ENCODE measurements at regions not wholly inside any gene's neighbourhood (a gene's known extent, or its start where the extent isn't known, plus 50 kb on each side); places are given as distances from the start of the nearest gene placed in this dataset.

- no peaks in the 10 kb centered on the region for H3K4me1 ChIP-seq (ENCODE audit: insufficient read depth)
- no peak overlapping the region for H3K4me2 ChIP-seq
- peaks cover 15% of the 10 kb centered on the region for H3K27me3 ChIP-seq
- DNase-seq (ENCODE audit: low spot score), result no peak
- no peaks in the 10 kb centered on the region for H4K20me1 ChIP-seq (ENCODE audit: insufficient read depth, poor library complexity, severe bottlenecking)
- no peak overlapping the region for H3K27ac ChIP-seq
- H2AFZ ChIP-seq, result no peak overlapping the region
- no peaks in the 10 kb centered on the region for H3K9me2 ChIP-seq (replicated peaks; ENCODE audit: insufficient read depth)
- H3K79me2 ChIP-seq, result no peaks in the 10 kb centered on the region
- no peak overlapping the region for H3K4me3 ChIP-seq
- 74% methylated on average over 4 of the region's 4 CpGs for WGBS (ENCODE audit: low lambda C conversion rate, missing lambda C conversion rate)
- H3K9me3 ChIP-seq (ENCODE audit: low read depth), result no peaks in the 10 kb centered on the region
- no peaks in the 10 kb centered on the region for H3K36me3 ChIP-seq (replicated peaks; ENCODE audit: insufficient read depth, low read depth)
- TF ChIP-seq EZH2 (IDR thresholded peaks at IDR 0.05; ENCODE audit: borderline replicate concordance) (no peak), CTCF (IDR thresholded peaks at IDR 0.05; ENCODE audit: poor library complexity) (no peak), EZH2phosphoT487 (IDR thresholded peaks at IDR 0.05; ENCODE audit: low read depth, severe bottlenecking, unreplicated experiment) (no peak)
These were observed 502.2 kb upstream of the DAB1 start for GRCh38 chr1:57926025-57926552.

GRCh38 chr1:57925226-57925625, 501.4 kb upstream of the DAB1 start:
- Histone ChIP-seq H3K4me1 (ENCODE audit: insufficient read depth) (no peaks in the 10 kb centered on the region), H3K79me2 (no peaks in the 10 kb centered on the region), H3K9me3 (ENCODE audit: low read depth) (no peaks in the 10 kb centered on the region), H3K36me3 (replicated peaks; ENCODE audit: insufficient read depth, low read depth) (no peaks in the 10 kb centered on the region), H3K4me2 (no peak overlapping the region), H3K4me3 (no peak overlapping the region), H3K27me3 (peaks cover 15% of the 10 kb centered on the region), H4K20me1 (ENCODE audit: insufficient read depth, poor library complexity, severe bottlenecking) (no peaks in the 10 kb centered on the region), H3K27ac (no peak overlapping the region), H2AFZ (no peak overlapping the region), H3K9me2 (replicated peaks; ENCODE audit: insufficient read depth) (no peaks in the 10 kb centered on the region)
- 90% methylated on average over 2 of the region's 2 CpGs for WGBS (ENCODE audit: low lambda C conversion rate, missing lambda C conversion rate)
- TF ChIP-seq CTCF (IDR thresholded peaks at IDR 0.05; ENCODE audit: poor library complexity), result no peak
- TF ChIP-seq EZH2 (IDR thresholded peaks at IDR 0.05; ENCODE audit: borderline replicate concordance), result no peak
- no peak for TF ChIP-seq EZH2phosphoT487 (IDR thresholded peaks at IDR 0.05; ENCODE audit: low read depth, severe bottlenecking, unreplicated experiment)
- DNase-seq (ENCODE audit: low spot score), result no peak

- Histone ChIP-seq H4K20me1 (ENCODE audit: insufficient read depth, poor library complexity, severe bottlenecking) (no peaks in the 10 kb centered on the region), H3K9me2 (replicated peaks; ENCODE audit: insufficient read depth) (no peaks in the 10 kb centered on the region), H3K36me3 (replicated peaks; ENCODE audit: insufficient read depth, low read depth) (no peaks in the 10 kb centered on the region), H3K79me2 (no peaks in the 10 kb centered on the region), H3K27me3 (peaks cover 11% of the 10 kb centered on the region), H3K9me3 (ENCODE audit: low read depth) (no peaks in the 10 kb centered on the region), H2AFZ (no peak overlapping the region), H3K4me2 (no peak overlapping the region), H3K4me1 (ENCODE audit: insufficient read depth) (no peaks in the 10 kb centered on the region), H3K4me3 (no peak overlapping the region), H3K27ac (no peak overlapping the region)
- TF ChIP-seq EZH2 (IDR thresholded peaks at IDR 0.05; ENCODE audit: borderline replicate concordance) (no peak), CTCF (IDR thresholded peaks at IDR 0.05; ENCODE audit: poor library complexity) (no peak), EZH2phosphoT487 (IDR thresholded peaks at IDR 0.05; ENCODE audit: low read depth, severe bottlenecking, unreplicated experiment) (no peak)
- no peak for DNase-seq (ENCODE audit: low spot score)
These were observed 498.3 kb upstream of the DAB1 start for GRCh38 chr1:57922130-57922529.

GRCh38 chr1:57916041-57916440, 492.2 kb upstream of the DAB1 start:
- Histone ChIP-seq H2AFZ (no peak overlapping the region), H3K9me3 (ENCODE audit: low read depth) (no peaks in the 10 kb centered on the region), H3K27me3 (no peaks in the 10 kb centered on the region), H4K20me1 (ENCODE audit: insufficient read depth, poor library complexity, severe bottlenecking) (no peaks in the 10 kb centered on the region), H3K4me1 (ENCODE audit: insufficient read depth) (no peaks in the 10 kb centered on the region), H3K79me2 (no peaks in the 10 kb centered on the region), H3K27ac (no peak overlapping the region), H3K9me2 (replicated peaks; ENCODE audit: insufficient read depth) (no peaks in the 10 kb centered on the region), H3K4me3 (no peak overlapping the region), H3K4me2 (no peak overlapping the region), H3K36me3 (replicated peaks; ENCODE audit: insufficient read depth, low read depth) (no peaks in the 10 kb centered on the region)
- TF ChIP-seq EZH2 (IDR thresholded peaks at IDR 0.05; ENCODE audit: borderline replicate concordance) (no peak), CTCF (IDR thresholded peaks at IDR 0.05; ENCODE audit: poor library complexity) (no peak), EZH2phosphoT487 (IDR thresholded peaks at IDR 0.05; ENCODE audit: low read depth, severe bottlenecking, unreplicated experiment) (no peak)
- no peak for DNase-seq (ENCODE audit: low spot score)
- 91% methylated on average over 6 of the region's 6 CpGs for WGBS (ENCODE audit: low lambda C conversion rate, missing lambda C conversion rate)
